Endothelial cell of umbilical vein (primary cell): ENCODE measurements at regions not wholly inside any gene's neighbourhood (a gene's known extent, or its start where the extent isn't known, plus 50 kb on each side); places are given as distances from the start of the nearest gene placed in this dataset.

ENCODE experiments used
- BruUV-seq: library from RNA; stranded (reverse); fragments of 400-500 nt; replicated peaks from 2 replicates; lab custom pipeline; 2021; lab: Mats Ljungman, UMichigan
- CTCF ChIA-PET: fragments of 300-600, 350-600 bp; sonication (Branson Sonifier 250); formaldehyde crosslinking; loops from one replicate; lab custom pipeline; 2021; ENCODE audit warnings: antibody characterized with exemption, inconsistent platforms; lab: Charles Lee
- POLR2A ChIA-PET: fragments of 300-600, 350-600 bp; sonication (Branson Sonifier 250); formaldehyde crosslinking; loops from one replicate; lab custom pipeline; 2021; ENCODE audit warnings: antibody characterized with exemption, inconsistent platforms; lab: Charles Lee
- DNase-seq: peaks from one replicate; pipeline ENCODE4 v3.0.0-alpha.2; 2011; ENCODE audit warnings: low read depth, low spot score
- FAIRE-seq: peaks from 2 replicates; lab custom pipeline; 2011; peaks lifted over from hg19 to GRCh38; lab: Jason Lieb, UNC
- H2AFZ ChIP-seq: 2 replicates; pipeline ENCODE4 v1.6.0; 2012; ENCODE audit warnings: low read depth, low read length, control low read depth, inconsistent platforms
- H3K27ac ChIP-seq: 2 replicates; pipeline ENCODE4 v1.5.1; 2011; ENCODE audit warnings: low read depth, mild to moderate bottlenecking, control low read depth, low read length, moderate library complexity; ENCODE audit not compliant: insufficient read depth
- H3K27me3 ChIP-seq, 2 experiments: 2 replicates each; pipeline versions ENCODE4 v1.6.0 to v1.6.1; 2011; ENCODE audit warnings: low read length in 2 of 2, mixed read lengths in 1 of 2; ENCODE audit not compliant: control insufficient read depth in 2 of 2, insufficient read depth in 2 of 2
- H3K36me3 ChIP-seq, 2 experiments: 2 replicates in 1 of 2; 3 replicates in 1 of 2; pipeline ENCODE4 v1.5.1; 2011; ENCODE audit warnings: low read length in 2 of 2, mild to moderate bottlenecking in 1 of 2, moderate library complexity in 1 of 2; ENCODE audit not compliant: control insufficient read depth in 2 of 2, insufficient read depth in 2 of 2; ENCODE audit errors: extremely low read depth in 1 of 2
- H3K4me1 ChIP-seq: 3 replicates; pipeline ENCODE4 v1.5.1; 2011; ENCODE audit warnings: mild to moderate bottlenecking, low read length; ENCODE audit not compliant: control insufficient read depth, insufficient read depth; ENCODE audit errors: extremely low read depth
- H3K4me2 ChIP-seq: 2 replicates; pipeline ENCODE4 v1.6.1; 2011; ENCODE audit warnings: low read length, control low read depth, mixed read lengths; ENCODE audit not compliant: insufficient read depth
- H3K4me3 ChIP-seq, 3 experiments: fragments of 200-600 bp in 1 of 3; sonication (generic), shearing (Covaris generic) in 1 of 3; replicated peaks in 1 of 3; 2 replicates each; pipeline ENCODE4 v1.5.1; 2011 to 2016; ENCODE audit warnings: control low read depth in 3 of 3, low read length in 3 of 3, mild to moderate bottlenecking in 2 of 3, inconsistent platforms in 1 of 3, low read depth in 1 of 3, moderate library complexity in 1 of 3; ENCODE audit not compliant: insufficient read depth in 1 of 3
- H3K79me2 ChIP-seq: 2 replicates; pipeline ENCODE4 v1.6.0; 2012; ENCODE audit warnings: low read length, inconsistent platforms; ENCODE audit not compliant: control insufficient read depth, insufficient read depth
- H3K9ac ChIP-seq: replicated peaks from 2 replicates; pipeline ENCODE3; 2011; ENCODE audit warnings: low read length, control low read depth; ENCODE audit not compliant: insufficient read depth; ENCODE audit errors: extremely low read depth
- H3K9me1 ChIP-seq: replicated peaks from 3 replicates; pipeline ENCODE4 v1.6.0; 2011; ENCODE audit warnings: mild to moderate bottlenecking, low read length; ENCODE audit not compliant: control insufficient read depth, insufficient read depth; ENCODE audit errors: extremely low read depth
- H3K9me3 ChIP-seq: replicated peaks from 2 replicates; pipeline ENCODE4 v1.5.1; 2012; ENCODE audit warnings: low read length, inconsistent platforms; ENCODE audit not compliant: control insufficient read depth, insufficient read depth
- H4K20me1 ChIP-seq: replicated peaks from 2 replicates; pipeline ENCODE3; 2011; ENCODE audit warnings: mild to moderate bottlenecking, low read length; ENCODE audit not compliant: control insufficient read depth, insufficient read depth; ENCODE audit errors: extremely low read depth
- CTCF ChIP-seq, 2 donors: IDR thresholded peaks; 1 replicate in 1 of 2; 2 replicates in 1 of 2; pipeline ENCODE4 v1.5.1; 2011; ENCODE audit warnings: low read length in 2 of 2, mild to moderate bottlenecking in 2 of 2, moderate library complexity in 2 of 2, control low read depth in 1 of 2, inconsistent platforms in 1 of 2, low read depth in 1 of 2; ENCODE audit not compliant: insufficient read depth in 1 of 2; ENCODE audit errors: extremely low read depth in 1 of 2
- EZH2 ChIP-seq: IDR thresholded peaks from 2 replicates; pipeline ENCODE4 v1.6.1; 2012; ENCODE audit warnings: borderline replicate concordance, low read depth, mild to moderate bottlenecking, moderate library complexity, low read length, inconsistent platforms; ENCODE audit not compliant: severe bottlenecking
- FOS ChIP-seq: IDR thresholded peaks from 2 replicates; pipeline ENCODE4 v1.6.1; 2011; ENCODE audit warnings: mild to moderate bottlenecking, low read length, moderate library complexity, borderline replicate concordance; ENCODE audit not compliant: insufficient read depth
- GATA2 ChIP-seq: IDR thresholded peaks from 2 replicates; pipeline ENCODE4 v1.7.0; 2011; ENCODE audit warnings: low read depth, mild to moderate bottlenecking, moderate library complexity, mixed read lengths, low read length; ENCODE audit not compliant: insufficient read length, insufficient read depth
- JUN ChIP-seq: IDR thresholded peaks from 2 replicates; pipeline ENCODE4 v1.6.1; 2011; ENCODE audit warnings: borderline replicate concordance, low read depth; ENCODE audit not compliant: insufficient read length, insufficient read depth
- MAX ChIP-seq: IDR thresholded peaks from 2 replicates; pipeline ENCODE4 v1.6.1; 2011; ENCODE audit not compliant: insufficient read depth, insufficient read length
- MYC ChIP-seq: IDR thresholded peaks from one replicate; pipeline ENCODE4 v1.6.1; 2011; ENCODE audit warnings: mild to moderate bottlenecking, low read depth, low read length
- POLR2A ChIP-seq: IDR thresholded peaks from 2 replicates; pipeline ENCODE4 v1.6.1; 2012; ENCODE audit warnings: low read depth, mild to moderate bottlenecking, control low read depth, low read length
- POLR2AphosphoS5 ChIP-seq: IDR thresholded peaks from 2 replicates; pipeline ENCODE4 v1.6.1; 2012; ENCODE audit warnings: low read depth, mild to moderate bottlenecking, control low read depth, low read length, moderate library complexity; ENCODE audit not compliant: insufficient read depth
- dilution Hi-C: fragments of 300-500 bp; cut with MboI; formaldehyde crosslinking; loops from one replicate; pipeline ENCODE4 v1.15.0; 2019; ENCODE audit warnings: low sequenced_read_pairs; ENCODE audit not compliant: extremely low pct_ligation_motif_present
- intact Hi-C: fragments of 100-400 bp; cut with micrococcal nuclease; formaldehyde crosslinking; loops from one replicate; pipeline ENCODE4 v1.10.0; 2022

- Histone ChIP-seq H3K9me1 (no peaks in the 10 kb centered on the region), H3K27ac (no peak overlapping the region), H3K9me3 (no peaks in the 10 kb centered on the region), H2AFZ (no peak overlapping the region), H3K9ac (no peak overlapping the region), H3K79me2 (no peaks in the 10 kb centered on the region), H3K4me3 (no peak overlapping the region), H3K27me3 (no peaks in the 10 kb centered on the region), H3K4me2 (no peak overlapping the region), H3K36me3 (no peaks in the 10 kb centered on the region), H3K4me1 (no peaks in the 10 kb centered on the region), H4K20me1 (no peaks in the 10 kb centered on the region)
- ChIA-PET CTCF (no interaction called here), POLR2A (no interaction called here)
- dilution Hi-C loops (no loop called here), intact Hi-C loops (no loop called here)
- no peak for TF ChIP-seq GATA2
- TF ChIP-seq FOS = no peak
- no peak for TF ChIP-seq JUN
- TF ChIP-seq MYC = no peak
- TF ChIP-seq EZH2 = no peak
- TF ChIP-seq CTCF (IDR thresholded peaks at IDR 0.05; ENCODE audit: extremely low read depth in 1 of 2, insufficient read depth in 1 of 2, low read depth in 1 of 2, low read length in 2 of 2) = no peak
- TF ChIP-seq MAX = no peak
- no peak for TF ChIP-seq POLR2AphosphoS5
- no peak for TF ChIP-seq POLR2A
- BruUV-seq = no TSS peak
- DNase-seq = no peak
- no peak for FAIRE-seq
Measured at GRCh38 chr7:19284596-19285300, 139.5 kb upstream of the FERD3L start.
